ENCODE measurements at regions not wholly inside any gene's neighbourhood (a gene's known extent, or its start where the extent isn't known, plus 50 kb on each side); places are given as distances from the start of the nearest gene placed in this dataset.

DNA sequence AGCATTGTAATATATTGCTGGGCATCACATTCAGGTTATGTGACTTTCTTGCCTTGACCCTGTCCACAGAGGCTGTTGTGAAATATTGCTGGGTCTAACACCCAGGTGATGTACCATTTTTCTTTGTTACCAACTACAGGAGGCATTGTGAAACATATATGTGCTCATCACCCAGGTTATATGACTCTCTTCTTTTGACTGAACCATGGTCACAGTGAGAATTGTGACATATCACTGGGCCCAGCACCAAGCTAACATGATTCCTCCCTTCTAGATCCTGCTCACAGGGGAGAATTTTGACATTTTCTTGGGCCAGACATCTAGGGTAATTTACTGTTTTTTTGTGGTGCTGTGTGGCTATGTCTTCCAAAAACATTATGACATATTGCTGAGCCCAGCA, 326.7 kb downstream of the RPS4Y2 start:
- TF ChIP-seq, protein P1, sequence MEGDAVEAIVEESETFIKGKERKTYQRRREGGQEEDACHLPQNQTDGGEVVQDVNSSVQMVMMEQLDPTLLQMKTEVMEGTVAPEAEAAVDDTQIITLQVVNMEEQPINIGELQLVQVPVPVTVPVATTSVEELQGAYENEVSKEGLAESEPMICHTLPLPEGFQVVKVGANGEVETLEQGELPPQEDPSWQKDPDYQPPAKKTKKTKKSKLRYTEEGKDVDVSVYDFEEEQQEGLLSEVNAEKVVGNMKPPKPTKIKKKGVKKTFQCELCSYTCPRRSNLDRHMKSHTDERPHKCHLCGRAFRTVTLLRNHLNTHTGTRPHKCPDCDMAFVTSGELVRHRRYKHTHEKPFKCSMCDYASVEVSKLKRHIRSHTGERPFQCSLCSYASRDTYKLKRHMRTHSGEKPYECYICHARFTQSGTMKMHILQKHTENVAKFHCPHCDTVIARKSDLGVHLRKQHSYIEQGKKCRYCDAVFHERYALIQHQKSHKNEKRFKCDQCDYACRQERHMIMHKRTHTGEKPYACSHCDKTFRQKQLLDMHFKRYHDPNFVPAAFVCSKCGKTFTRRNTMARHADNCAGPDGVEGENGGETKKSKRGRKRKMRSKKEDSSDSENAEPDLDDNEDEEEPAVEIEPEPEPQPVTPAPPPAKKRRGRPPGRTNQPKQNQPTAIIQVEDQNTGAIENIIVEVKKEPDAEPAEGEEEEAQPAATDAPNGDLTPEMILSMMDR (IDR thresholded peaks at IDR 0.05) = no peak
- no peak for TF ChIP-seq POLR2A (IDR thresholded peaks at IDR 0.05)
- TF ChIP-seq POLR2AphosphoS5 (IDR thresholded peaks at IDR 0.05) = no peak
